HUES64 (cell line): ENCODE measurements at regions not wholly inside any gene's neighbourhood (a gene's known extent, or its start where the extent isn't known, plus 50 kb on each side); places are given as distances from the start of the nearest gene placed in this dataset.

Experiments used
- H3K27ac ChIP-seq: 2 replicates; pipeline ENCODE4 v1.7.0; 2013; ENCODE audit warnings: low read depth, low read length, inconsistent platforms
- H3K27me3 ChIP-seq: 2 replicates; pipeline ENCODE4 v1.6.1; 2013; ENCODE audit warnings: mild to moderate bottlenecking, low read length; ENCODE audit not compliant: insufficient read depth
- H3K36me3 ChIP-seq: 2 replicates; pipeline ENCODE4 v1.6.1; 2013; ENCODE audit warnings: mild to moderate bottlenecking, low read length; ENCODE audit not compliant: insufficient read depth
- H3K4me1 ChIP-seq: 2 replicates; pipeline ENCODE4 v1.6.1; 2013; ENCODE audit warnings: mild to moderate bottlenecking, low read length, moderate library complexity; ENCODE audit not compliant: insufficient read depth
- H3K4me3 ChIP-seq: 2 replicates; pipeline ENCODE4 v1.5.1; 2013; ENCODE audit warnings: mild to moderate bottlenecking, low read length, moderate library complexity
- H3K9ac ChIP-seq: 2 replicates; pipeline ENCODE4 v1.6.1; 2013; ENCODE audit warnings: mild to moderate bottlenecking, low read depth, low read length
- H3K9me3 ChIP-seq: 2 replicates; pipeline ENCODE4 v1.6.1; 2013; ENCODE audit warnings: low read depth, low read length; ENCODE audit not compliant: insufficient read depth
- WGBS: fragments of 150-250, 120-280 bp; methylation state at CpG from one replicate; pipeline ENCODE4 v1.1.7; 2013; ENCODE audit warnings: missing lambda C conversion rate; 5-methylcytosine and 5-hydroxymethylcytosine counted together

DNA sequence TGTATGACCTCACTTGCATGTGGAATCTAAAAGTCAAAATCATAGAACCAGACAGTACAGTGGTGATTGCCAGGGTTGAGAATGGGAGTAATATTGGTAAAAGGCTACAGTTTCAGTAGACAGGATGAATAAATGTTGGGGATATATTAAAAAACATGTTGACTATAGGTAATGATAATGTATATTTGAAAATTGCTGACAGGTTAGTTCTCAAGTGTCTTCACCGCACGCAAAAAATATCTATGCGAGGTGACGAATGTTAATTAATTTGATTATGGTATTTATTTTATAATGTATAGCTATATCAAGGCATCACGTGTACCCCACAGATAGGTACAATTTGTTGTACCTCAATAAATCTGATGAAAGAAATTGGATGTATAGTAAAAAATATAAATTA is 909.6 kb upstream of the NDST4 start:
- no peaks in the 10 kb centered on the region for H3K4me1 ChIP-seq
- no peak overlapping the region for H3K27ac ChIP-seq
- H3K36me3 ChIP-seq: no peaks in the 10 kb centered on the region
- WGBS: 89% methylated on average over 4 of the region's 5 CpGs
- H3K4me3 ChIP-seq: no peak overlapping the region
- H3K9me3 ChIP-seq: peaks cover 37% of the 10 kb centered on the region
- H3K27me3 ChIP-seq: no peaks in the 10 kb centered on the region
- no peak overlapping the region for H3K9ac ChIP-seq

DNA sequence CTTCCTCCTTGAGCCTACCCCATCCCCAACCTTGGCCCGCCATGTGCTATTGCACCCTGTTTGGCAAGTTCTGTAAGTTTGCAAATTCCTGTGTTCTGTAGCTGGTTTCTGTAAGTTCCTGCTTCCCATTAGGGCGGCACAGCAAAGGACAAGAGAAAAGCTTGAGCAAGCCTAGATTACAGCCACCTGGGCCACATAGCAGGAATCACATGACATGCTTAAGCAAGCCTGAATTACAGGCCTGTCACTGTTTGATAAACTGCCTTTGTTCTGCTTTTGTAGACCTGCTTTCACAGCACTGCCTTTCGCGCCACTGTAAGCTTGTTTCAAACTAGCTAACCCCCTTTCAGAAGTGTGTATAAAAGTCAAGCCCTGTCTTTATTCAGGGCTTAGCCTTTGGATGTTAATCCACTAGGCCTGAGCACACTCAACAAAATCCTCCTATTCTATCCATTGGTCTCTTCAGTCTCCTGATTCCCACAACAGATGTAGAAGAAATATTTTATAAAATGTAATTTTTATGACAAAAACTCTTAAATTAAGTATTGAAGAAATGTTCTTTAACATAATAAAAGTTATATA is 906.8 kb upstream of the NDST4 start:
- no peaks in the 10 kb centered on the region for H3K4me1 ChIP-seq
- 94% methylated on average over 4 of the region's 4 CpGs for WGBS
- H3K9ac ChIP-seq: no peak overlapping the region
- H3K36me3 ChIP-seq: no peaks in the 10 kb centered on the region
- H3K27ac ChIP-seq: no peak overlapping the region
- H3K9me3 ChIP-seq: peaks cover 64% of the 10 kb centered on the region
- no peak overlapping the region for H3K4me3 ChIP-seq
- no peaks in the 10 kb centered on the region for H3K27me3 ChIP-seq

DNA sequence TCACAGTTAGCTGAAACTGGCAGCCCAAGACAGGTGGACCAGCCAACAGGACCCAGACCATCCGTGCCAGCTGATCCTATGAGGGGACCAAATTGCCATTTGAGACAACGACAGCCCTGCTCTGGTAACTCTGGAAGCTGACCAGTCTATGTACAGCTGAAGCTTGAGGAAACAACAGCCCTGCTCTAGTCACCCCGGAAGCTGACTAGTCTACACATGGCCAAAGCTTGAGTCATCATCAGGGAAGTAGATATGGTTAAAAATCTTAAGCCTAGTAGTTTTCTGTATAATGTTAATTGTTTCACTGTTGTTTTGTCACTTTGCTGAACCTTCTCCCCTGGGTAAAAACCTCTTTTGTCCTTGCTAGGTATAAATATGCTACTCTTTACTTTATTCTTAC is 905.4 kb upstream of the NDST4 start:
- Histone ChIP-seq H3K36me3 (no peaks in the 10 kb centered on the region), H3K27ac (no peak overlapping the region), H3K9me3 (peaks cover 74% of the 10 kb centered on the region), H3K4me3 (no peak overlapping the region), H3K27me3 (no peaks in the 10 kb centered on the region), H3K9ac (no peak overlapping the region), H3K4me1 (no peaks in the 10 kb centered on the region)
- 95% methylated on average over 3 of the region's 3 CpGs for WGBS

DNA sequence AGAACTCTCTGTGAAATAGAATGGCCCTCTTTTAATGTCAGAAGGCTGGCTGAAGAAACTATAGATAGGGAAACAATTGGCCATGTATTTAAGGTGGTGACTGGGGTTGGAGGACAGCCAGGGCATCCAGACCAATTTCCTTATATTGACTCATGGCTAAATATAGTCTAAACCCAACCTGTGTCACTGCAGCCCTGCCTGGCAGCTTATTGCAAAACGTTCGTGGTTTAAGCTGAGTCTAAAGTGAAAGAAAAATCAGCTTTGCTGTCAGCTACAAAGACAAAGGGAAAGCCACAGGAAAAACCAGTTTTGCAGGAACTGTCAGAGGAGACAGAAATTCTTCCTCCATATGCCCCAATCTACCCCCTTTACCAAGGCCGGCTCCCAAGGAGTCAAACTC is 902.8 kb upstream of the NDST4 start:
- no peaks in the 10 kb centered on the region for H3K4me1 ChIP-seq
- H3K9me3 ChIP-seq: peaks cover 81% of the 10 kb centered on the region
- H3K27ac ChIP-seq: no peak overlapping the region
- no peak overlapping the region for H3K4me3 ChIP-seq
- H3K36me3 ChIP-seq: no peaks in the 10 kb centered on the region
- 97% methylated on average over 3 of the region's 3 CpGs for WGBS
- no peak overlapping the region for H3K9ac ChIP-seq
- no peaks in the 10 kb centered on the region for H3K27me3 ChIP-seq

DNA sequence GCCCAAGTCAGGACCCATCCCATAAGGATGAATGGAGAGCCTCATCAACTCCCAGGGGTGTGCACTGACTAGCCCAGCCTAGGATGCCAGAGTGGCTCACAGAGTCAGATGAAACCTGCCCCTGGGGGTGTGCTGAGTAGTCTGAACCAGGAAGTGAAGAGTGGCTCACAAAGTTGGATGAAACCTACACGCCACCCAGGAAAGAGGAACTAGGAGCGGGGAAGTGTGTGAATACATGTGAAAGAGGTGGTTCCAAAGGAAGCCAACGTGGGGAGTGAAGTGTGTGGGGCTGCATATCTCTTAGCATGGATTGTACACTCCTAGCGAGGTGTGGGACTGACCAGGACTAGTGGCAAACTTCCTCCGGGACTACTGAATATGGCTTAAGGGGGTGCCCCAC is 902.1 kb upstream of the NDST4 start:
- Histone ChIP-seq H3K27ac (no peak overlapping the region), H3K36me3 (no peaks in the 10 kb centered on the region), H3K27me3 (no peaks in the 10 kb centered on the region), H3K9ac (no peak overlapping the region), H3K4me3 (no peak overlapping the region), H3K4me1 (no peaks in the 10 kb centered on the region), H3K9me3 (peaks cover 75% of the 10 kb centered on the region)
- 94% methylated on average over 5 of the region's 5 CpGs for WGBS

DNA sequence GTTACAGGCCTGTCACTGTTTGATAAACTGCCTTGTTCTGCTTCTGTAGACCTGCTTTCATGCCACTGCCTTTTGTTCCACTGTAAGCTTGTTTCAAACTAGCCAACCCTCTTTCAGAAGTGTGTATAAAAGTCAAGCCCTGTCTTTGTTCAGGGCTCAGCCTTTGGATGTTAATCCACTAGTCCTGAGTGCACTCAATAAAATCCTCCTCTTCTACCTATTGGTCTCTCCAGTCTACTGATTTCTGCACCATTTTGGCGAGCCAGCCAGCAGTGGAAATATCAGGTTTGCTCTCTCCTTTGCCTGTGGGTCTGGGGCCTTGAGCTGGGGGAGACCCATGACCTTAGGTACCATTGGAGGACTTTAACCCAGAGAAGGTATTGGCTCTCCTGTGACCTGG is 901.6 kb upstream of the NDST4 start:
- H3K27ac ChIP-seq: no peak overlapping the region
- H3K4me1 ChIP-seq: no peaks in the 10 kb centered on the region
- 90% methylated on average over 1 of the region's 1 CpG for WGBS
- no peaks in the 10 kb centered on the region for H3K27me3 ChIP-seq
- H3K4me3 ChIP-seq: no peak overlapping the region
- no peaks in the 10 kb centered on the region for H3K36me3 ChIP-seq
- H3K9me3 ChIP-seq: peaks cover 71% of the 10 kb centered on the region
- H3K9ac ChIP-seq: no peak overlapping the region

DNA sequence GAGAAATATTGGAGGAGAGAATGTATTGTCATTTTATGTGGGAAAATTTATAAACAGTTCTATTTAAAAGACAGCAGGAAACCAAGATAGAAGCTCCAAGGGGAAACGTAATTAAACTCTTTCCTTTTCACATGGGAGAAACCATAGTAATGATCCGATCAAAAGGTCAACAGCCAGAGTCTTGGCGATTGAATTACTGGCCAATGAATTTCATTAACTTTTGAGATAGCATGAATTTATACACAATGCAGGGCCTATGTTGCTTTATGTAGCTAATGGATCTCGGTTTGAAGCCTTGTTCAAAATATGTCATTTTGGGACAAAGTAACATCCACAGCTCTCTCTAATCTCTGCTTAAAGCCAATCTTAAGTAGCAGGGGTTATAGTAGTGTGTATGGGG is 897.5 kb upstream of the NDST4 start:
- H3K27me3 ChIP-seq: no peaks in the 10 kb centered on the region
- H3K4me3 ChIP-seq: no peak overlapping the region
- H3K9me3 ChIP-seq: peaks cover 31% of the 10 kb centered on the region
- no peaks in the 10 kb centered on the region for H3K36me3 ChIP-seq
- no peaks in the 10 kb centered on the region for H3K4me1 ChIP-seq
- no peak overlapping the region for H3K27ac ChIP-seq
- WGBS: 98% methylated on average over 4 of the region's 4 CpGs
- H3K9ac ChIP-seq: no peak overlapping the region

DNA sequence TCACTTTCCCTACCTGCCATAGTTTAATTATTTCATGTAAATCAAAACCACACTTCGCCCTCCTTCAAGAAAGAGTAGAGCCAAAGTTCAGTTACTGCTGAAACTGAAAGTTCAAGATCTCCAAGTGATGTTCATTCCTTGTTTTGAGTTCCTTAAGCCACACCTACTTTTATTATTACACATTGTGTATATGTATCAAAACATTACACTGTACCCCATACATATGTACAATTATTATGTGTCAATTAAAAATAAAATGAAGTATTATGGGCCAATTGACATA is 892.3 kb upstream of the NDST4 start:
- Histone ChIP-seq H3K4me3 (no peak overlapping the region), H3K27me3 (no peaks in the 10 kb centered on the region), H3K4me1 (no peaks in the 10 kb centered on the region), H3K9me3 (no peaks in the 10 kb centered on the region), H3K9ac (no peak overlapping the region), H3K27ac (no peak overlapping the region), H3K36me3 (no peaks in the 10 kb centered on the region)
- 87% methylated on average over 1 of the region's 1 CpG for WGBS

DNA sequence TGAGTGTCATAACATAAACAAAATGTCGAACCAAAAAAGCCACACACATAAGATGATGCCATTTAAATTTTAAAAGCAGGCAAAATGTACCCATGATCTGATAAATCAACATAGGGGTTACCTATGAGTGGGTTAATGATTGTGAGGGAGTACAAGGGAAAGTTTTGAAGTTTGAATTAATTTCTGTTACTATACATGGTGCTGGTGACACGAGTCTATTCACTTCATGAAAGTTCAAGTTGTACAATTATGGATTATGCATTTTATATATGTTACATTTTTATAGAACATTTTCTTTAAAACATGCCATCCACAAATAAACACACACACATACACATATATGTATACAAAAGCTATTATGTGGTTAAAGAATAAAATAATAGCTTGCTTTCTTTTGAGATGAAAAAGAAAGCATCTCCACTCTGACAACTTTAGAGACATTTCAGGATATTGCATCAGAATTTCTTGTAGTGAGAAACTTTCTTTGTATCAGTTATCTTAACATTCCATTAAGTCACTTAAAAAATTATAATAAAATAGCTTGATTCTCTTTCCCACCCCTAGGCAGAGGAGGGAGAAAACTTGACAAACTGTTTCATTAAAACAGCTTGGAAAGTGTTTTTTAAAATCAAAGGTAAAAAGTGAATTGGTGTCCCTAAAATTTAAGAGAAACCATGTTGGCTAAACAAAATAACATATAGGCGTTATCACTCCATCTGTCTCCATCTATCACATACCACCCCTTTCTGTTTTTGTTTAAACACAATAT is 891.8 kb upstream of the NDST4 start:
- Histone ChIP-seq H3K27me3 (no peaks in the 10 kb centered on the region), H3K4me1 (no peaks in the 10 kb centered on the region), H3K9me3 (no peaks in the 10 kb centered on the region), H3K4me3 (no peak overlapping the region), H3K36me3 (no peaks in the 10 kb centered on the region), H3K27ac (no peak overlapping the region), H3K9ac (no peak overlapping the region)
- 98% methylated on average over 2 of the region's 3 CpGs for WGBS

DNA sequence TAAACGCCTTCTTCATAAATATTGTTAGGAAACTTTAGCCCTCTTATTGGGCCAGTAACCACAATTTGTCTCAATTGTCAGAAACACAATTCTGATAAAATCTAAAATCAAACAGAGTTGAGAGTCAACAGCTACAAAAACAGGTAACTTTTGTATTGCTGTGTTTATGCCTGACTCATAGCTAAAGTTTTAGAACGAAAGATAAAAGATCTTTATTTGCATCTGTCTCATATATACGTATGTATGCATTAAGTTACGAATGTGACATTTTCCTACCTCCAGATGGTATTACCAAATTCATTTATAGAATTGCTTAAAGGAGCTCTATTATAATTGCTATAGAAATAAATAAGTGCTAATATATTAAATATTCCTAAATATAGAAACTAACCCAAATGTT is 887.9 kb upstream of the NDST4 start:
- Histone ChIP-seq H3K36me3 (no peaks in the 10 kb centered on the region), H3K4me1 (no peaks in the 10 kb centered on the region), H3K27ac (no peak overlapping the region), H3K9ac (no peak overlapping the region), H3K9me3 (no peaks in the 10 kb centered on the region), H3K4me3 (no peak overlapping the region), H3K27me3 (no peaks in the 10 kb centered on the region)
- WGBS: 97% methylated on average over 2 of the region's 4 CpGs

DNA sequence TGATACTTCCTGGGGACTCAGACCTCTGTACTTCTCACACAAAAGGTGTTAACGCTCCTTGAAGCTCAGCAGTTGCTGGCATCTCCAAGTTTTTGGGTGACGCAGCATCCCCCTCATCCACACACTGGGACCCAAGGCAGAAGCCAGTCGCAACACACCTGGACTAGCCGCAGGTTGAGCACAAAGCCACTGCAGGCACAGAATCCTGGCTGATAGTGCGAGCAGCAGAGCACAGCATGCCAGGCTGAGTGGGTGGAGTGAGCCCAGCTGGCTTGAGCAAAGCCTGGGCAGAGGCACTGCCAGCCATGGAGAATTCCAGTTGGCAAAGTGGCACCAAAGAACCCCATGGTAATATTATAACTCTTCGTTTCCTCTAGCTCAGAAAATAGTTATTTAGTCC is 873.2 kb upstream of the NDST4 start:
- Histone ChIP-seq H3K4me3 (no peak overlapping the region), H3K9ac (no peak overlapping the region), H3K4me1 (no peaks in the 10 kb centered on the region), H3K9me3 (peaks cover 40% of the 10 kb centered on the region), H3K27ac (no peak overlapping the region), H3K27me3 (no peaks in the 10 kb centered on the region), H3K36me3 (0 out of 2 replicates have a peak, but pooled peaks cover 4% of the 10 kb centered on the region)
- 89% methylated on average over 6 of the region's 6 CpGs for WGBS
